ENCODE measurements at regions not wholly inside any gene's neighbourhood (a gene's known extent, or its start where the extent isn't known, plus 50 kb on each side); places are given as distances from the start of the nearest gene placed in this dataset.
A peak's percentile ranks its signal among the peaks of the same experiment; 100 is the strongest.

GRCh38 chr17:77487211-77487629 is 346.5 kb downstream of the SEC14L1 start:
- no peak overlapping the region for H3K4me2 ChIP-seq (ENCODE audit: insufficient read depth, low read length)
- H3K4me3 ChIP-seq (ENCODE audit: insufficient read depth, low read length), result no peak overlapping the region
- no peaks in the 10 kb centered on the region for H3K9me3 ChIP-seq (ENCODE audit: low read depth, low read length)
- no peaks in the 10 kb centered on the region for H3K27me3 ChIP-seq (ENCODE audit: insufficient read depth, low read length)
- H3K36me3 ChIP-seq (ENCODE audit: insufficient read depth, low read length), result peaks cover 59% of the 10 kb centered on the region
- DNase-seq (ENCODE audit: insufficient read length, low spot score, missing footprints), result peak; percentile 49
- peaks cover 91% of the 10 kb centered on the region for H3K79me2 ChIP-seq (ENCODE audit: insufficient read depth, low read length)
- no peak overlapping the region for H3K27ac ChIP-seq (ENCODE audit: low read depth, low read length)
- TF ChIP-seq CTCF (IDR thresholded peaks at IDR 0.05; ENCODE audit: extremely low read depth, low read depth, low read length), result no peak
- H3K4me1 ChIP-seq (ENCODE audit: insufficient read depth, low read length), result no peaks in the 10 kb centered on the region
- peaks cover 77% of the 10 kb centered on the region for H4K20me1 ChIP-seq (ENCODE audit: insufficient read depth, low read length)
- no peak overlapping the region for H2AFZ ChIP-seq (ENCODE audit: low read length)

- no peak overlapping the region for H3K27ac ChIP-seq (ENCODE audit: low read depth, low read length)
- H4K20me1 ChIP-seq (ENCODE audit: insufficient read depth, low read length), result peaks cover 75% of the 10 kb centered on the region
- H3K9me3 ChIP-seq (ENCODE audit: low read depth, low read length), result no peaks in the 10 kb centered on the region
- TF ChIP-seq CTCF (IDR thresholded peaks at IDR 0.05; ENCODE audit: extremely low read depth, low read depth, low read length), result no peak
- H3K36me3 ChIP-seq (ENCODE audit: insufficient read depth, low read length), result peaks cover 59% of the 10 kb centered on the region
- no peak overlapping the region for H3K4me2 ChIP-seq (ENCODE audit: insufficient read depth, low read length)
- no peaks in the 10 kb centered on the region for H3K4me1 ChIP-seq (ENCODE audit: insufficient read depth, low read length)
- peak; percentile 76 for DNase-seq (ENCODE audit: insufficient read length, low spot score, missing footprints)
- no peaks in the 10 kb centered on the region for H3K27me3 ChIP-seq (ENCODE audit: insufficient read depth, low read length)
- peaks cover 85% of the 10 kb centered on the region for H3K79me2 ChIP-seq (ENCODE audit: insufficient read depth, low read length)
- no peak overlapping the region for H3K4me3 ChIP-seq (ENCODE audit: insufficient read depth, low read length)
- no peak overlapping the region for H2AFZ ChIP-seq (ENCODE audit: low read length)
These were observed 347.1 kb downstream of the SEC14L1 start for GRCh38 chr17:77487677-77488530.

- no peak overlapping the region for H3K4me2 ChIP-seq (ENCODE audit: insufficient read depth, low read length)
- peaks cover 71% of the 10 kb centered on the region for H4K20me1 ChIP-seq (ENCODE audit: insufficient read depth, low read length)
- no peaks in the 10 kb centered on the region for H3K4me1 ChIP-seq (ENCODE audit: insufficient read depth, low read length)
- peaks cover 59% of the 10 kb centered on the region for H3K36me3 ChIP-seq (ENCODE audit: insufficient read depth, low read length)
- H2AFZ ChIP-seq (ENCODE audit: low read length), result no peak overlapping the region
- no peaks in the 10 kb centered on the region for H3K9me3 ChIP-seq (ENCODE audit: low read depth, low read length)
- peak; percentile 85 for DNase-seq (ENCODE audit: insufficient read length, low spot score, missing footprints)
- no peak for TF ChIP-seq CTCF (IDR thresholded peaks at IDR 0.05; ENCODE audit: extremely low read depth, low read depth, low read length)
- no peak overlapping the region for H3K4me3 ChIP-seq (ENCODE audit: insufficient read depth, low read length)
- H3K79me2 ChIP-seq (ENCODE audit: insufficient read depth, low read length), result peaks cover 81% of the 10 kb centered on the region
- H3K27me3 ChIP-seq (ENCODE audit: insufficient read depth, low read length), result no peaks in the 10 kb centered on the region
- H3K27ac ChIP-seq (ENCODE audit: low read depth, low read length), result no peak overlapping the region
These were observed 347.9 kb downstream of the SEC14L1 start for GRCh38 chr17:77488531-77489238.
